ENCODE measurements at regions not wholly inside any gene's neighbourhood (a gene's known extent, or its start where the extent isn't known, plus 50 kb on each side); places are given as distances from the start of the nearest gene placed in this dataset.

- DNase-seq = no peak
These were observed 60.7 kb upstream of the MAP1LC3B2 start for GRCh38 chr12:116498471-116498870.

- DNase-seq = no peak
These were observed 56.9 kb upstream of the MAP1LC3B2 start for GRCh38 chr12:116502141-116502725.

GRCh38 chr12:116502989-116503496 is 56.1 kb upstream of the MAP1LC3B2 start:
- no peak for DNase-seq

- DNase-seq = no peak
These were observed 54.7 kb upstream of the MAP1LC3B2 start for GRCh38 chr12:116504438-116504837.

- no peak for DNase-seq
These were observed 52.5 kb upstream of the MAP1LC3B2 start for GRCh38 chr12:116506697-116507064.

GRCh38 chr12:116508145-116509121 is 50.7 kb upstream of the MAP1LC3B2 start:
- DNase-seq = no peak

Measured in activated CD4-positive, alpha-beta T cell treated with anti-CD3 and anti-CD28 coated beads, Interleukin-2, amount 50 U/mL, for 4 hours (primary cell).